HG03280 (cell line): ENCODE measurements at regions not wholly inside any gene's neighbourhood (a gene's known extent, or its start where the extent isn't known, plus 50 kb on each side); places are given as distances from the start of the nearest gene placed in this dataset.

Experiments used
- ATAC-seq: cut with Tn5 transposase; IDR thresholded peaks from one replicate; pipeline ENCODE4 v1.9.1; 2021; ENCODE audit warnings: mild to moderate bottlenecking, moderate library complexity; ENCODE audit not compliant: unreplicated experiment

DNA sequence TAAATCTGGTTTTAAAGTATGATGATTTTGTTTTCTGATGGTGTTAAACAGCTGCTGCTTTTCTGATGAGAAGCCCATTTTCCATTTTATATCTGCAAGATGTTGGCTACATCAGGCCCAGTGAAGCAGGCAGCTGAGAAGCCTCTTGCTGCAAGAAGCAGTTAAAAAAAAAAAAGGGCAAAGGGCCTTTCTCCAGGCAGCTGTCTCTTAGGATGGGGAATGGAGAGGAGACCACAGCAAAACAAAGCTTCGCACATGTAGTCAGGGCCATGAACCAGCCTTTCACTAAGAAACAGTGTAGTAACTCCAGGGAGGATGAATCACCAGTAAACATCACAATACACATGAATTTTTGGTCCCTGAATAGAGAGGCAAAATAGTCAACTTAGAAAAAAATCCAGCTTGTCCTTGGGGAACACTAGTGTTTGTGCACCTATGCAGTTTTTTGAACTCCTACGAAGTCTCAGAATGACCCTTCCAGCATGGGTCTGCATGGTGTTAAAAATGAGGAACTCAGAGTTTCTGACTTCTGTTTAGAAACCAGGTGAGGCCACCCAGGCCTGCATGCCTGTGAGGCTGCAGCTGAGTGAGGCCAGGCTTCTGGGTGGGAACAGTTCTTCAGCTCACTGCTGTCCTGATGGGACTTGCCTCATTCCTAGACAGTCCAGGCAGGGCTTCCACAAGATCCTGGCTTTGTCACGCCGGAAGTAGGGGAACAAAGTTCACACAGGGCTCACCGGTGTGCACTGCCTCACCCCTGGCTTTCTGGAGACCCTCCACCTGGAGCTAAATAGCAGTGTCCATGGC, 518.7 kb downstream of the MCTP2 start:
- ATAC-seq: no peak

DNA sequence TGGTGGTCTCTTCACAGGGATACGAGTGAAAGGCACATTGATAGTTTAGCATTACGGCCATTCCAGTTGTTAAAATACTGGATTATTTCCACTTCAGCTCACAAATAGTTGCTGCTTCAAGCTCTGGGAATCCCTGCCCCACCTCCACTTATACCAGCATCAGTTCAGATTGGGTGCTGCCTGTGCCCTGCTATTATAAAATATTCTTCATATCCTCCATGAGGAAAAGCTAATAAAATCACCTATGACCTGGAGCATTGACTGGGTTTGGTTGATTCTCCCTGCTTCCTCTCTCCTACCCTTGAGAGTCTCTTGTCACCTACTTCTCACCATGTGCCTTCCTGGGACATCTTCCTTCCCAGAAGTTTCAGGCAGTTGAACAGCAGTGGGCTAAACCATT, 529.0 kb downstream of the MCTP2 start:
- ATAC-seq: no peak

DNA sequence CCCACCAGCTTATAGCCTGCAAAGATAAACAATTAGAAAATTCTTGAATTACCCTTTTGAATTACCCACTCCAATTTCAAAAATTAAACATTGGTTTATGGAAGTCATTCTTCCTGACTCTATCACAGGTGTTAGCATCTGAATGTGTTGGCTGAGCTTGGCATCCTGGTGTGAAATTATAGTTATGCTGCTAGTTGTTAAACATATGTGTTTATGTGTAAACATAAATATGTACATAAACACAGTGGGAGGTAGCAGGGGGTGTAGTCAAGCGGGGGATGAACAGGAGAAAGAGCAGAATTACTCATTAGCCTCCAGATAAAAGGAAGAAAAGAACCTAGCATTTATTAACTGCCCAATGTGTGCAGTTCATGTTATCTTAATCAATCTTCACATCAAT, 530.2 kb downstream of the MCTP2 start:
- no peak for ATAC-seq

DNA sequence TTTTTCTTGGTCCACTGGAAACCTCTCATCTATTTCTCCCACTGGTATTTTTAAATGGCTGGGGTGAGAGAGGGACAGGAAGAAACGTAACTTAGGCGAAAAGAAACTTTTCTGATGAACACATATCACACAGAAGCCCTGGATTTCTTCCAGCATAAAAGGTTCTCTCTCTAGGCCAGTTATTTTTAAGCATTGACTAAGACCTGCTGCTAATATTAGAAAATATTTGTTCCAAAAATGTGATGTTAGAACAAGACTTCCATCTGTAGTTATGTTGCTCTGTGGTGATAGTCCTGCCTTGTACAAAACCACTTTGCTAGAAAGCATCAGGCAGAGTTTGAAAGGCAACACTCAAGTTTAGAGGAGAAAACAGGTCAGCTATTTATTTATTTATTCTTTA, 537.7 kb downstream of the MCTP2 start:
- no peak for ATAC-seq

DNA sequence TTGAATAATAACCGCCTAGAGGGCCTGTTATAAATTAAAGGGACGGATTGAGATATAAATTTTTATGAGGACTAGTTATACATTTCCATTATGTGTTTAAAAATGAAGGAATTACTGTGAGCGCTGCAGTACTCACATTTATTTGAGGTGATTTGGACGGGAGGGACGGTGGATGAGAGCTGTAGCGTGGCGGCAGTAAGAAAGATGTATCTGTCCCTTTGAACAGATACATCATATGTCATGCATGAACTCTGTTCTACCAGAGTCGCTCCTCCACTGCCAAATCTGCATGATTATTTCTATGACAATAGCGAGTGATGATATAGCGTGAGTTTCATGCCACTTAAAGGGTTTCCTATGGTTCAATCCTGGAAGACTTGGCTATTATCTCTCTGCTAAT, 538.8 kb downstream of the MCTP2 start:
- ATAC-seq: no peak

DNA sequence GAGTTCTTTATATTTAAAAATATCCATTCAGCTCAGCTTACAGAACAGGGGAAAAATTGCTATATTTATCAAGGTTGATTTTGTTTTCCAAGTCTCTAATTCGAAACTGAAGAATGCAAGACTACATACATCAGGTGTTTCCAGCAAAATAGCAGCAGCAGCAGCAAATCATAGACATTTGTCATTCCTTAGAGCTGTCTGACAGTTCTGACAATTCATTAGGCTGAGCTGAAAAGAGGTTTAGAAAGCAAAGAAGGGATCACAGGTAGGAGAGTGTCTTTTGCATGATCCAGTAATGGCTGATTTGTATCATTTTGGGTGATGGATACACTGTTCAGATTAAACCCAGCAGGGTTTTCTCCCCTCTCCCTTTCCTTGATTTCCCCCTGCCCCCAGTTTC, 545.7 kb downstream of the MCTP2 start:
- no peak for ATAC-seq

DNA sequence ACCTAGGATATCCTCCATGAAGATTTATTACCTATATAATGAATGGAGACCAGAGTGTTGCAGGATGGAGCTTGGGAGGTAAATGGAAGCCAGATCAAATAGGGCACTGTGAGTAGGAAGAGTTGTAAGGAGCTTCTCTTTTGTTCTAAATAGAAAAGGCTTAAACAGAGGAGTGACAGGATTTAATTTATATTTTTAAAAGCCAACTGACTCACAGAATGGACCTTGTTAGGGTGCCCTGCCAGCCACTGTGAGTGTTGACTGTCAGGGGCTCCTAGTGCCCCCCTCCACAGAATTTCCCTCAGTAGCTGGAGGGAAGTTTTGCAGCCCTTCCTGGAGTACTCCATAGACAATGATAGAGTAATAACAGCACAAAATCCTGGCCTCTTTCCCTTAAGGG, 547.5 kb downstream of the MCTP2 start:
- ATAC-seq: no peak

DNA sequence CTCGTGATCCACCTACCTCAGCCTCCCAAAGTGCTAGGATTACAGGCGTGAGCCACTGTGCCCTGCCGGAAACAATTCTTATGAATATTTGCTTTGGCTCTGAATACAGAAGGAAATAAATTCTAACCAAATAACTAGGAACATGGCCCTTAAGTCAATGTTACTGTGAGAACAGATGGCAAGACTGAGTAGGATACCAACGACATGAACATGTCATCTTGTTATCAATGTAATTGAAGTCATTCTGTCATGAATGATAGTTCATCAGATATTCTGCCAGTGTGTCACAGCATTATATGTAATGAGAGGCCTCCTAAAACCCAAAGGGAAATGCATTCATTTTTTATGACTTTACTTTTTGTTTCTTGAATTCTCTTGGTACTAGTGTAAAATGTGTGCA, 548.8 kb downstream of the MCTP2 start:
- no peak for ATAC-seq

DNA sequence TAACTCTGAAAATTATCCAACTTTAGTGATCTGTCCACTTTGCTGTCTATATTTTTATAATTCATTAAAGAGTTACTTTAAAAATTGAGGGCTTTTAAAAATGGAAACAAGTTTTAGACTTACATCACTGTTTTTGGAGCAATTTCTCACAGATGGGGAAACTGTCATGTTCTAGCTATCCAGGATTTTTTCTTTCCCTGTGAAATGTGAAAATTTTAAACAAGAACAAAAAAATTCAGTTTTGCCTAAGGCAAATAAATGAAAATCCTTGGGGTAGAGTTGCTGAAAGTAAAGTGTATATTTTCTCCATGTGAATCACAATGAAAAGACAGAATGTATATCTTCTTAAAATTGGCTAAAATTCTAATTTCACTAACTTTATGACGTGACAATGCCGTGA, 553.7 kb downstream of the MCTP2 start:
- ATAC-seq: no peak

DNA sequence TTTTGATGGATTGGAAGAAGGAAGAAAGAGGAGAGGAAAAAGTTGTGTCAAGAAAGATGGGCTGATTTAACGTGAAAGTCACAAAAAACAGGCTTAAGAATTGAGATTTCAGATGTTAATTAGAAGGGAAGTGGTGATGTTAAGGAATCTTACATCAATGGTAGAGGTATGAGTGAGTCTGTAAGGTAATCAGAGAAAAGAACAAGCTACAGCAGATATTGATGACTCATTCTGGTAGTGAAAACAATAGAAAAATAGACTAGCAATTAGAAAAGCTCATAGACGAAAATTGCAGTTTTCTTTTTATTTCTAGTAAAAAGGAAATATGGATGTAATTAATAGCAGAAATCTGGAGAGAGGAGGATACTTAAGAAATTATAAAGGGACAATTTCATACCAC, 559.6 kb downstream of the MCTP2 start:
- ATAC-seq: no peak

DNA sequence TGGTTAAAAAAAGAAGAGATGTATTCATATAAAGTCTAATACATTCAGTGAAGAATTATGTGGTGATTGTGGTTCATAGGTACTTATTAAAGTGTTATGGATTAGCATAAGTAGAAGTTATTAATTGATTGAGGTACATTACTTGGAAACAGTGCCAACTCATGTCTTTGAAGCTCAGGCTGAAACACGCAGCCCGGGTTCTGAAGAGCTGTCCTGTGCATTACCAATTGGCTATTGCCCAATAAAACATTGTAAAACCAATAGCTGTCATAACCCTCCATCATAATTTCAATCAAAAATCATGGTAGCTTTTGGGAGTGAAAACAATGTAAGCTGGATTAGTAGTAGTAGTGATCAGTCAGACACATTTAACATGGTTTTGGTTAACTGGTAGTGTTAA, 560.1 kb downstream of the MCTP2 start:
- ATAC-seq: no peak

DNA sequence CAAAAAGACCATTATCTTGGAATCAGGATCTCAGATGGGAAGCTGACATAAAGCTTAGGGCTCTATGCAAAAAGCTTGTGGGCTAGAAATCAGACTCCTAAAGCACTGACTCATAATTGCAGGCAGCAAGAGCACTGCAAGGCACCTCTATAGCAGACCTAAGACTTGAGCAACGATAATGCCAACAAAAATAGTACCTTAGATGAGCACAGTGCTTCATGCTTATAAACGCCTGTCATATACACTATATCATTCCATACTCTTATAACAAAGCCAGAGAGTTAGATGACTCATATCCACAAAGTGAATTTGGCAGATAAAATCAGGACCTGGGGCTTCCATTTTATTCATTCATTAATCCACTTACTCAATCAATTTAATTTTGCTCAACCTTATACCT, 560.8 kb downstream of the MCTP2 start:
- no peak for ATAC-seq

DNA sequence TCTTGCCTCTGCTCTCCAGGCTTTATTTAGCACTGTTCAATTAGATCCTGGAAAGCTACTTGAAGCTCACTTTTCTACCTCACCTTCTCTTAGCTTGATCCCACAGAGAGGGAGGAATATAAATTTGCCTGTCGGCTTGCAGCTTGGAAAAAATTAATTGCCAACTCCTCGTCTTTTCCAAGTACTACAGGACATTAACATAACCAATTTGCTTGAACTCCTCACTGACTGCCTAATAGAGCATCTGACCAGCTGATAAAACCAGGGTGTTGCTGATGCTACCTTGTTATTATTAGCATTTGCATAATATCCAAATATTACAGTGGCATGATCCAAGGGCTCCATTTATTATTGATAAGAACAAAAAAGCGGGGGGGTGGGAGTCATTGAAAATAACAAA, 561.8 kb downstream of the MCTP2 start:
- ATAC-seq: no peak

DNA sequence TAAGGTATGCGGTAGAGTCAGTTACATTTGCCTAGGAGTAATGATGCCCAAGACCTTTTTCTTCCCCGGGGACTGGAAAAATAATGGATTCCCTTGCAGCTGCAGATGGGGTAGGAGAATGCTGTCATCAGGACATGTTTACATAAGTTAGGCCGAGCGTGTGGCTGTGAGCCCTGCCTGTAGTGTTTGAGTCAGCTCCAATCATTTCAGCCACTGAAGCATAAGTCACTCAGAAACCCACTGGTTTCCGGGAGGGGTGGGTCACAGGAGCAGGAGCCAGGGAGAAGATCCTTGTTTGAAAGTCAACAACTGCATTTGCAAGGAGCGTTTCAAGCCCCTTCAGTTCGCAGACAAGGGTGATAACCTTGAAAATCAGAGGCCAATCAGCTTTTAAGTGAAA, 562.3 kb downstream of the MCTP2 start:
- ATAC-seq: no peak

DNA sequence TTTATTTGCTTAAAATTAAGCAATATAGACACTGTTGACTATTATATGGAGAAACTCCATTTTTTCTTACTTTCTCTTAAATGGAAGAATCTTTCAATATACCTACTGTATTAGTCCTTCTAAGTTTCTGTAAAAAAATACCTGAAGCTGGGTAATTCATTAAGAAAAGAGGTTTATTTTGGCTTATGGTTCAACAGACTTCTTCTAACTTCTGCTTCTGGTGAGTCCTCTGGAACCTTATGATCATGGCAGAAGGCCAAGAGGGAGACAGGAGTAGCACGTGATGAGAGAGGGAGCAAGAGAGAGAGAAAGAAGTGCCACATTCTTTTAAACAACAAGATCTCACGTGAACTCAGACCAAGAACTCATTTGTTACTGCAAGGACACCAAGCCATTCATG, 573.3 kb downstream of the MCTP2 start:
- no peak for ATAC-seq

DNA sequence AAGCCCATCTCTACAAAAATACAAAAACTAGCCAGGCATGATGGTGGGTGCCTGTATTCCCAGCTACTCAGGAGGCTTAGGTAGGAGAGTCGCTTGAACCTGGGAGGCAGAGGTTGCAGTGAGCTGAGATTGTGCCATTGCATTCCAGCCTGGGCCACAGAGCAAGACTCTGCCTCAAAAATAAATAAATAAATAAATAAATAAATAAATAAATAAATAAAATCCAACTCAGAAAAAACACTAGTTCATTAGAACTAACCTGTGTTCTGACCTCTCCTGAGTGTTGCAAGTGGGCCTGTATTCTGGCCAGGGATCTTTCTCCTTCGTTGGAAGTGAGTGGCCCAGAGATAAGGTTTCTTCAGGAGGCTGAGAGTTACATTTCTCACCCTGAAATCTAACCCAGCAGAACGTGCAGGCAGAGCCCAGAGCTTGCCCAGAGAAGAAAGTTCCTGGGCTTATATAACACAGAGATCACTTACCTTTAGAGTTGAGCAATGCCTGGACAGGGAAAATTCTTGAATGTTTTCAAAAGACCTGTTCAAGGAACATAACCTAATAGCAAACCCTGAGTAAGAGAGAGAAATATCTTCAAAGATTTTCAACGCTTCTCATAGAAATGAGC, 583.9 kb downstream of the MCTP2 start:
- no peak for ATAC-seq

DNA sequence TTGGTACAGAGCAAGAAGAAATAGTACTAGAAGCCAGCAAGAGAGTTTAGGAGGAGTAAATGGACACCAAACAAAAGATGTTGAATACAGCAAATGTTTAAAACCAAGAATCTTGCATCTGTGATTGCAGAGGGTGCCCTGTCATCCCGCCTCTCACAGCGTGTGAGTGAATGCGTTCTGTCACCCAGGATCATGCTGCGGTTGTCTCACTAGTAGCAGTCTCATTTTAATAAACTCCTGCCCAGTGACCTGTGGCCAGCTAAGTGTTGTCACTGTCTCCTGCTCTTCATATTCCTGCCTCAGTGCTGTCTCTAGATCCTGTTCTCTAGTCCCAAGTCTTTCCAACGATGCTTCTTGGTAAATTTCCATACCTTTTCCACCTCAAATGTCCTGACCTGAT, 584.6 kb downstream of the MCTP2 start:
- ATAC-seq: no peak

DNA sequence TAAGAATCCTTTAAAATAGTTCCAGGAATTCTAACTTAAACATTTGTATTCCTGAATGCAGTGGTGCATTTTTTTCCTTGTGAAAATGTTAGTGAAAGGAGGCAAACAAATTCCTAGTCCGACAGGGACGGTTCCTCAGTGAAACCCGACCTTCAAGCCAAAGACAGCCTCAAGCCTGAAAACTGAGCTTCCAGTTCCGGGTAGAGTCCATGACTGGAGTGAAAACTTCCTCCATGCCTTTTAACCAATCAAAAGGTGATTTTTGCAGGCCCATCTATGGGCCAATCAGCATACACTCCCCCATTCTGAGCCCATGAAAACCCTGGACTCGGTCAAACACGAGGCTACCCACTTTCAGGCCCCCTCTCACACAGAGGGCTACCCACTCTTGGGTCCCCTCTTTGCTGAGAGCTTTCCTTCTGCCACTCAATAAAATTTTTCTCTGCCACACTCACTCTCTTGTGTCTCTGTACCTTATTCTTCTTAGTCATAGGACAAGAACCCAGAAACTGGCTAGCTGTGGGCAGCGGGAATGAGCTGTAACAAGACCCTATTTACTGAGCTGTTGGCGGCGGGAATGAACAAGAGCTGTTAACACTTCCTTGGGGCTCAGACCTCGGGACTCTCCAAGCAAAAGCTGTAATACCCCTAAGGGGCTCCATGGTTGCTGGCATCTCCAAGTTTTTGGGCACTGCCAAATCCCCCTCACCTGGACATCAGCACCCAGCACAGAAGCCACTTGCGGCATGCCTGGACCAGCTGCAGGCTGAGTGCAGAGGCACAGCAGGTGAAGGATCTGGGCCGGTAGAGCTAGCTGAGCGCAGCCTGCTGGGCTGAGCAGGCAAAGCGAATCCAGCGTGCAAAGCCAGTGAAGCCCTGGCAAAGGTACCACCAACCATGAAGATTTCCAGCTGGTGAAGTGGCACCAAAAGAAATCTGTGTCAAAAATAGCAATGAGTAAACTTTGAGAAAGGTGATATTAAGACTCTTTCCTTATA, 598.8 kb downstream of the MCTP2 start:
- ATAC-seq: no peak

DNA sequence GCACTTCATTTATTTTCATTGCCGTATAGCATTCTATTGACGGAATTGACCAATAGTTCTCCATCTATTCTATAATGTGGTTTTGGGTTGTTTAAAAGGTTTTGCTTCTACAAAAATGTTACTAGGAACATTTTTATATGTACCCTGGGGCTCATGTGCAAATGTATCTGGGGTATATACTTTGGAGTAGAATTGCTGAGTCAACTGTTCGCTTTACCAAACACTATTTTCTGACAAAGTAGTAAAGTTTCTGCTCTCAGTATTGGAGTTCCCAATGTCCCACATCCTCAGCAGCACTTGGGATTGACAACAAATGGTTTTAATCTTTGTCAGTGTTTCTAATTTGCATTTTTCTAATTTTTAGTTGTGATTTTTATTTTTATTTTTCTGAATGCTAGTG, 602.6 kb downstream of the MCTP2 start:
- ATAC-seq: no peak

DNA sequence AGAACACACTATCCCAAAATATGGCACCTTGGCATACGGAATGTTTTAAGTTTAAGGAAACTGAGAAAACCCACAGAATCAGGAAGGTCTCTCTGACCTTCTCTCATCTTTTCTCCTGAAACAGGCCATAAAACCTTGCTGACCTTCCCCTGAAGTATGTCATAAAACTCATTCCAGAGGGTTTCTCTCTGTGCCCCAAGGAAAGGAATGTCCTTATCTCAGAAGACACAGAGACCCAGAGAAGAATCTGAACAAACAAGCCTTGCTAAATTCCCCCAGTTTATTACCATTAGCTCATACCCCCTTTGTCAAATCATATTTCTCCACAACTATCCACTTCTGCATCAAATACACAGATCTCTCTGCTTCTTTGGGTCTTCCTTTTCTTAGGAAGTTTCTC, 603.1 kb downstream of the MCTP2 start:
- ATAC-seq: no peak

DNA sequence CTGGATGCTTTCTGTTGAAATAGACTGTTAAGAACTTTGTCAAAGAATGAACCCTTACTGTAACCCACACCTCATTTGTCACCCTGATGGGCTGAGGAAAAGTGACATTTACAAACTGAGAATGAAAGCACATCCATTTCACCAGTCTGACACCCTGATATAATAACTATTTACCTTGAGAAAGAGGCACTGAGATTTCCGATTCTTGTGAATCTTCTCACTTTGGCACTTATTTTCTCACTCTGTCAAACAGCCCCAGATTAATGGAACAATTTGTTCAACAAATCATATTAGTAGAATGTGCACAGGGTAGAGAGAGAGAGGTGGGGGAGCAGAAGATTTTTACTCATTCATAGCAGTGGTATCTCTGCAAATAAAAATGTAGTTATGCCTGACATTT, 606.9 kb downstream of the MCTP2 start:
- no peak for ATAC-seq
